PC-9 (cell line): ENCODE measurements at regions not wholly inside any gene's neighbourhood (a gene's known extent, or its start where the extent isn't known, plus 50 kb on each side); places are given as distances from the start of the nearest gene placed in this dataset.
"Not testable (repeated sequence)": the region's sequence is repeated elsewhere in the genome, so short reads cannot be mapped to it uniquely, and the experiment has no call there.

ENCODE experiments used
- BruUV-seq: library from RNA; stranded (reverse); fragments of 400-500 nt; replicated peaks from 2 replicates; lab custom pipeline; 2021; lab: Mats Ljungman, UMichigan
- CTCF ChIA-PET: fragments of 300-600 bp; sonication (Branson Sonifier 250); formaldehyde crosslinking; loops from one replicate; lab custom pipeline; 2022; ENCODE audit warnings: antibody characterized with exemption; lab: Charles Lee
- POLR2A ChIA-PET: fragments of 300-600 bp; sonication (Branson Sonifier 250); formaldehyde crosslinking; loops from one replicate; lab custom pipeline; 2022; ENCODE audit warnings: antibody characterized with exemption; ENCODE audit not compliant: unreplicated experiment; lab: Charles Lee
- DNase-seq, 2 experiments: peaks; one replicate each; pipeline versions ENCODE4 v3.0.0 to v3.0.0-alpha.2; 2015 to 2022; ENCODE audit warnings: mixed read lengths in 1 of 2
- H2AFZ ChIP-seq: fragments of 200-600 bp; sonication (generic); 2 replicates; pipeline ENCODE4 v1.8.1; 2017; ENCODE audit warnings: antibody characterized with exemption
- H3F3A ChIP-seq: fragments of 200-600 bp; sonication (generic); 2 replicates; pipeline ENCODE4 v1.8.1; 2017; ENCODE audit warnings: antibody characterized with exemption, mild to moderate bottlenecking, low read depth; ENCODE audit not compliant: insufficient read depth
- H3K27ac ChIP-seq: fragments of 200-600 bp; sonication (generic); 2 replicates; pipeline ENCODE4 v1.6.1; 2016; ENCODE audit warnings: mixed run types
- H3K27me3 ChIP-seq: fragments of 200-600 bp; sonication (generic); 2 replicates; pipeline ENCODE4 v1.6.1; 2016; ENCODE audit warnings: low read depth, mixed run types; ENCODE audit not compliant: insufficient read depth
- H3K36me3 ChIP-seq: fragments of 200-600 bp; sonication (generic); 2 replicates; pipeline ENCODE4 v1.6.1; 2016; ENCODE audit warnings: low read depth, mixed run types
- H3K4me1 ChIP-seq: fragments of 200-600 bp; sonication (generic); replicated peaks from 2 replicates; pipeline ENCODE4 v1.6.1; 2016; ENCODE audit warnings: mixed run types; ENCODE audit not compliant: insufficient read depth
- H3K4me2 ChIP-seq: fragments of 200-600 bp; sonication (generic); 2 replicates; pipeline ENCODE4 v1.6.1; 2017; ENCODE audit warnings: mixed run types
- H3K4me3 ChIP-seq: fragments of 200-600 bp; sonication (generic); 2 replicates; pipeline ENCODE4 v1.6.1; 2016; ENCODE audit warnings: mixed run types
- H3K79me2 ChIP-seq: fragments of 200-600 bp; sonication (generic); 2 replicates; pipeline ENCODE4 v1.6.1; 2017; ENCODE audit warnings: low read depth, mixed run types
- H3K9me2 ChIP-seq: fragments of 200-600 bp; sonication (generic); 2 replicates; pipeline ENCODE4 v1.8.1; 2017; ENCODE audit warnings: mild to moderate bottlenecking; ENCODE audit not compliant: insufficient read depth
- H3K9me3 ChIP-seq: fragments of 200-600 bp; sonication (generic); 2 replicates; pipeline ENCODE4 v1.8.1; 2016; ENCODE audit warnings: low read depth; ENCODE audit not compliant: insufficient read depth
- H4K20me1 ChIP-seq: fragments of 200-600 bp; sonication (generic); 2 replicates; pipeline ENCODE4 v1.8.1; 2017; ENCODE audit not compliant: insufficient read depth
- CTCF ChIP-seq: fragments of 200-600 bp; sonication (generic); conservative IDR thresholded peaks from 2 replicates; pipeline ENCODE4 v1.6.1; 2017; ENCODE audit warnings: mixed run types, antibody characterized with exemption, mild to moderate bottlenecking, moderate library complexity
- EZH2 ChIP-seq: fragments of 200-600 bp; sonication (generic); IDR thresholded peaks from 2 replicates; pipeline ENCODE4 v1.8.0; 2017; ENCODE audit warnings: antibody characterized with exemption, low read depth
- intact Hi-C: fragments of 100-400 bp; cut with micrococcal nuclease; formaldehyde crosslinking; loops from one replicate; pipeline ENCODE4 v1.10.0; 2022; ENCODE audit not compliant: unreplicated experiment

GRCh38 chr12:105510526-105510925 lies 180.0 kb downstream of the C12orf75 start:
- intact Hi-C loops = no loop called here
- no peaks in the 10 kb centered on the region for H3K27me3 ChIP-seq
- no peaks in the 10 kb centered on the region for H3K79me2 ChIP-seq
- ChIA-PET CTCF (no interaction called here), POLR2A (no interaction called here)
- no peak overlapping the region for H3K4me2 ChIP-seq
- TF ChIP-seq CTCF (no peak), EZH2 (no peak)
- no peaks in the 10 kb centered on the region for H3K4me1 ChIP-seq
- no peaks in the 10 kb centered on the region for H3K36me3 ChIP-seq
- H3K9me2 ChIP-seq = no peaks in the 10 kb centered on the region
- no peak overlapping the region for H3K4me3 ChIP-seq
- DNase-seq = no peak
- H3F3A ChIP-seq = no peaks in the 10 kb centered on the region
- no peak overlapping the region for H3K27ac ChIP-seq
- H3K9me3 ChIP-seq = no peaks in the 10 kb centered on the region
- H4K20me1 ChIP-seq = no peaks in the 10 kb centered on the region
- BruUV-seq = no TSS peak
- H2AFZ ChIP-seq = no peak overlapping the region

- POLR2A ChIA-PET, H3K27me3 ChIP-seq, intact Hi-C loops: not testable (repeated sequence)
Measured at GRCh38 chr12:105512861-105513260, 182.4 kb downstream of the C12orf75 start.

GRCh38 chr12:105522166-105522825 lies 191.8 kb downstream of the C12orf75 start:
- Histone ChIP-seq H3K36me3 (no peaks in the 10 kb centered on the region), H3K4me3 (no peak overlapping the region), H4K20me1 (no peaks in the 10 kb centered on the region), H3F3A (no peaks in the 10 kb centered on the region), H3K79me2 (no peaks in the 10 kb centered on the region), H3K4me2 (no peak overlapping the region), H2AFZ (no peak overlapping the region), H3K9me3 (peaks cover 5% of the 10 kb centered on the region; the same call in 1 of the 2 replicates), H3K27ac (no peak overlapping the region), H3K27me3 (no peaks in the 10 kb centered on the region), H3K4me1 (no peaks in the 10 kb centered on the region), H3K9me2 (no peaks in the 10 kb centered on the region)
- DNase-seq = peak; percentile 10 to 75
- intact Hi-C loops = no loop called here
- no peak for TF ChIP-seq EZH2
- TF ChIP-seq CTCF = no peak
- POLR2A ChIA-PET = no interaction called here
- CTCF ChIA-PET = no interaction called here
- BruUV-seq = no TSS peak

More at GRCh38 chr12:105512861-105513260, 182.4 kb downstream of the C12orf75 start:
- BruUV-seq, H3K79me2 ChIP-seq, H4K20me1 ChIP-seq, H3K4me3 ChIP-seq, H3K9me2 ChIP-seq, H3K36me3 ChIP-seq, H3F3A ChIP-seq, H3K4me2 ChIP-seq, H3K4me1 ChIP-seq, DNase-seq, CTCF ChIA-PET, H3K9me3 ChIP-seq, H2AFZ ChIP-seq, H3K27ac ChIP-seq: not testable (repeated sequence)
